EH (cell line): ENCODE measurements at regions not wholly inside any gene's neighbourhood (a gene's known extent, or its start where the extent isn't known, plus 50 kb on each side); places are given as distances from the start of the nearest gene placed in this dataset.
"Not testable (repeated sequence)": the region's sequence is repeated elsewhere in the genome, so short reads cannot be mapped to it uniquely, and the experiment has no call there.

Source experiments
- DNase-seq: peaks from one replicate; pipeline ENCODE4 v3.0.0-alpha.2; 2015; ENCODE audit warnings: low read depth

GRCh38 chr12:86407620-86408208 lies 151.5 kb upstream of the MGAT4C start:
- no peak for DNase-seq

- DNase-seq, result no peak
These were observed 133.8 kb upstream of the MGAT4C start for GRCh38 chr12:86389949-86390348.

- DNase-seq, result no peak
These were observed 131.5 kb upstream of the MGAT4C start for GRCh38 chr12:86387591-86388145.

GRCh38 chr12:86383759-86384158 lies 127.6 kb upstream of the MGAT4C start:
- DNase-seq, result not testable (repeated sequence)

- no peak for DNase-seq
These were observed 123.1 kb upstream of the MGAT4C start for GRCh38 chr12:86379337-86379736.

GRCh38 chr12:86376052-86376451 lies 119.9 kb upstream of the MGAT4C start:
- DNase-seq, result no peak

- DNase-seq, result no peak
These were observed 117.6 kb upstream of the MGAT4C start for GRCh38 chr12:86373813-86374212.

- no peak for DNase-seq
These were observed 110.9 kb upstream of the MGAT4C start for GRCh38 chr12:86367137-86367536.

- DNase-seq, result no peak
These were observed 93.0 kb upstream of the MGAT4C start for GRCh38 chr12:86349196-86349595.

GRCh38 chr12:86333955-86334522 lies 77.8 kb upstream of the MGAT4C start:
- no peak for DNase-seq

GRCh38 chr12:86331457-86331856 lies 75.3 kb upstream of the MGAT4C start:
- DNase-seq, result no peak

GRCh38 chr12:86331012-86331411 lies 74.8 kb upstream of the MGAT4C start:
- no peak for DNase-seq

GRCh38 chr12:86312232-86312631 lies 56.0 kb upstream of the MGAT4C start:
- no peak for DNase-seq
